IMR-90 (cell line): ENCODE measurements at regions not wholly inside any gene's neighbourhood (a gene's known extent, or its start where the extent isn't known, plus 50 kb on each side); places are given as distances from the start of the nearest gene placed in this dataset.

ENCODE experiments used
- ATAC-seq: fragments of 200-7000 bp; cut with Tn5 transposase; 2 replicates; pipeline ENCODE4 v1.9.1; 2020; ENCODE audit warnings: low read depth, mild to moderate bottlenecking, moderate library complexity
- BruUV-seq: library from RNA; stranded (reverse); fragments of 400-500 nt; replicated peaks from 2 replicates; lab custom pipeline; 2021; lab: Mats Ljungman, UMichigan
- CTCF ChIA-PET: fragments of 300-600 bp; formaldehyde crosslinking; extraction: SDS; loops from one replicate; lab custom pipeline; 2021; ENCODE audit warnings: antibody characterized with exemption; lab: Yijun Ruan, JAX
- POLR2A ChIA-PET: fragments of 300-600 bp; sonication (Branson Sonifier 250); formaldehyde crosslinking; loops from one replicate; lab custom pipeline; 2022; ENCODE audit warnings: antibody characterized with exemption; ENCODE audit not compliant: unreplicated experiment; lab: Charles Lee
- DNase-seq: peaks from one replicate; pipeline ENCODE4 v3.0.0; 2013
- H2AFZ ChIP-seq: replicated peaks from 2 replicates; pipeline ENCODE3; 2013; ENCODE audit warnings: low read length, mild to moderate bottlenecking; ENCODE audit not compliant: poor library complexity
- H2AK5ac ChIP-seq: 2 replicates; pipeline ENCODE4 v1.6.1; 2013; ENCODE audit warnings: low read depth, low read length, inconsistent platforms
- H2AK9ac ChIP-seq: replicated peaks from 2 replicates; pipeline ENCODE3; 2013; ENCODE audit warnings: mild to moderate bottlenecking, low read depth, low read length, moderate library complexity; ENCODE audit not compliant: poor library complexity
- H2BK120ac ChIP-seq: 2 replicates; pipeline ENCODE4 v1.6.1; 2013; ENCODE audit warnings: low read depth, low read length, inconsistent platforms
- H2BK15ac ChIP-seq: 3 replicates; pipeline ENCODE4 v1.6.1; 2013; ENCODE audit warnings: low read depth, low read length, inconsistent platforms
- H2BK20ac ChIP-seq: 2 replicates; pipeline ENCODE4 v1.6.1; 2013; ENCODE audit warnings: low read depth, mild to moderate bottlenecking, inconsistent platforms, low read length, moderate library complexity
- H2BK5ac ChIP-seq: 2 replicates; pipeline ENCODE4 v1.6.1; 2013; ENCODE audit warnings: mild to moderate bottlenecking, low read depth, low read length, inconsistent platforms; ENCODE audit not compliant: poor library complexity, severe bottlenecking
- H3K14ac ChIP-seq: replicated peaks from 2 replicates; pipeline ENCODE4 v1.6.1; 2013; ENCODE audit warnings: low read depth, low read length, inconsistent platforms
- H3K18ac ChIP-seq: 2 replicates; pipeline ENCODE4 v1.6.1; 2013; ENCODE audit warnings: low read depth, low read length, control low read depth
- H3K23ac ChIP-seq: 2 replicates; pipeline ENCODE4 v1.6.1; 2013; ENCODE audit warnings: low read depth, low read length, inconsistent platforms
- H3K27ac ChIP-seq: 2 replicates; pipeline ENCODE4 v1.5.1; 2013; ENCODE audit warnings: mild to moderate bottlenecking, control low read depth, low read length; ENCODE audit not compliant: insufficient read depth
- H3K27me3 ChIP-seq: 2 replicates; pipeline ENCODE4 v1.6.1; 2013; ENCODE audit warnings: low read length; ENCODE audit not compliant: control insufficient read depth, insufficient read depth
- H3K36me3 ChIP-seq: 2 replicates; pipeline ENCODE4 v1.6.1; 2013; ENCODE audit warnings: low read length, mixed read lengths; ENCODE audit not compliant: control insufficient read depth, insufficient read depth
- H3K4ac ChIP-seq: 2 replicates; pipeline ENCODE4 v1.6.1; 2013; ENCODE audit warnings: low read depth, low read length, inconsistent platforms
- H3K4me1 ChIP-seq: 2 replicates; pipeline ENCODE4 v1.6.1; 2013; ENCODE audit warnings: low read length, mixed read lengths; ENCODE audit not compliant: control insufficient read depth, insufficient read depth
- H3K4me2 ChIP-seq: 2 replicates; pipeline ENCODE4 v1.6.1; 2013; ENCODE audit warnings: low read depth, mild to moderate bottlenecking, control low read depth, low read length, moderate library complexity
- H3K4me3 ChIP-seq: 2 replicates; pipeline ENCODE4 v1.5.1; 2013; ENCODE audit warnings: low read depth, mild to moderate bottlenecking, control low read depth, low read length, moderate library complexity; ENCODE audit not compliant: insufficient read depth
- H3K56ac ChIP-seq: 2 replicates; pipeline ENCODE4 v1.6.1; 2013; ENCODE audit warnings: low read length, inconsistent platforms; ENCODE audit not compliant: insufficient read depth; ENCODE audit errors: extremely low read depth
- H3K79me1 ChIP-seq, 2 experiments: 2 replicates each; pipeline ENCODE4 v1.6.1; 2013; ENCODE audit warnings: low read length in 2 of 2, inconsistent platforms in 1 of 2, low read depth in 1 of 2
- H3K9ac ChIP-seq: 2 replicates; pipeline ENCODE4 v1.6.1; 2013; ENCODE audit warnings: low read depth, low read length, control low read depth
- H3K9me1 ChIP-seq: 2 replicates; pipeline ENCODE4 v1.6.1; 2013; ENCODE audit warnings: low read length, inconsistent platforms; ENCODE audit not compliant: insufficient read depth
- H3K9me3 ChIP-seq: 2 replicates; pipeline ENCODE4 v1.6.1; 2013; ENCODE audit warnings: low read length; ENCODE audit not compliant: control insufficient read depth, insufficient read depth
- H4K20me1 ChIP-seq: 2 replicates; pipeline ENCODE4 v1.6.1; 2013; ENCODE audit warnings: low read length, inconsistent platforms; ENCODE audit not compliant: insufficient read depth
- H4K5ac ChIP-seq: 2 replicates; pipeline ENCODE4 v1.6.1; 2013; ENCODE audit warnings: mild to moderate bottlenecking, low read depth, low read length, control low read depth
- H4K8ac ChIP-seq, 2 experiments: 2 replicates each; pipeline ENCODE4 v1.6.1; 2013; ENCODE audit warnings: low read depth in 2 of 2, low read length in 2 of 2, control low read depth in 1 of 2, inconsistent platforms in 1 of 2
- H4K91ac ChIP-seq: 2 replicates; pipeline ENCODE4 v1.6.1; 2013; ENCODE audit warnings: low read depth, low read length, inconsistent platforms; ENCODE audit not compliant: insufficient read depth
- CEBPB ChIP-seq: IDR thresholded peaks from 2 replicates; pipeline ENCODE4 v1.6.1; 2012; ENCODE audit warnings: low read depth, low read length, improper control_type of control experiment
- ELK1 ChIP-seq: fragments of 150-350 bp; IDR thresholded peaks from 2 replicates; pipeline ENCODE4 v1.6.1; 2016; ENCODE audit warnings: low read depth, mild to moderate bottlenecking, low read length, moderate library complexity, borderline replicate concordance
- WGBS, 2 experiments: methylation state at CpG; one replicate each; pipeline versions ENCODE4 v1.1.5 to v1.1.7; 2013; ENCODE audit warnings: missing lambda C conversion rate in 2 of 2; ENCODE audit not compliant: insufficient read length in 1 of 2; ENCODE audit errors: extremely low coverage in 2 of 2; 5-methylcytosine and 5-hydroxymethylcytosine counted together
- dilution Hi-C: fragments of 300-500 bp; cut with HindIII; formaldehyde crosslinking; loops from one replicate; pipeline ENCODE4 v1.14.3; 2018; ENCODE audit warnings: low sequenced_read_pairs; ENCODE audit not compliant: unreplicated experiment
- in situ Hi-C: fragments of 300-500 bp; cut with MboI; formaldehyde crosslinking; loops from 3 replicates; pipeline ENCODE4 v1.14.3; 2019; ENCODE audit warnings: low sequenced_read_pairs, inconsistent platforms, mixed read lengths
- intact Hi-C: fragments of 100-400 bp; cut with micrococcal nuclease; formaldehyde crosslinking; loops from 2 replicates; pipeline ENCODE4 v1.10.0; 2022

- Histone ChIP-seq H3K4me1 (peaks cover 2% of the 10 kb centered on the region; the same call in 1 of the 2 replicates), H3K27ac (no peak overlapping the region), H3K4me3 (no peak overlapping the region), H3K36me3 (no peaks in the 10 kb centered on the region), H3K18ac (no peak overlapping the region), H2AK9ac (no peak overlapping the region), H4K20me1 (no peaks in the 10 kb centered on the region), H2BK20ac (no peak overlapping the region), H2BK120ac (no peak overlapping the region), H3K9me3 (no peaks in the 10 kb centered on the region), H4K91ac (no peak overlapping the region), H3K14ac (no peak overlapping the region), H2BK5ac (no peak overlapping the region), H2AFZ (no peak overlapping the region), H3K27me3 (no peaks in the 10 kb centered on the region), H4K5ac (no peak overlapping the region), H3K79me1 (no peaks in the 10 kb centered on the region), H3K9me1 (no peaks in the 10 kb centered on the region), H2BK15ac (no peak overlapping the region), H3K4me2 (no peak overlapping the region), H3K4ac (no peak overlapping the region), H3K56ac (no peak overlapping the region), H3K23ac (no peak overlapping the region), H3K9ac (no peak overlapping the region), H4K8ac (no peak overlapping the region), H2AK5ac (no peak overlapping the region)
- ChIA-PET POLR2A (no interaction called here), CTCF (no interaction called here)
- TF ChIP-seq ELK1 (no peak), CEBPB (peak; percentile 61)
- dilution Hi-C loops, result no loop called here
- peak; percentile 57 for DNase-seq
- in situ Hi-C loops, result no loop called here
- intact Hi-C loops, result no loop called here
- no CpG with 5 or more reads among the region's 1 CpG for WGBS, 2 experiments
- ATAC-seq, result no peak
- no TSS peak for BruUV-seq
Observed at GRCh38 chr18:73785300-73785699, 362.3 kb downstream of the FBXO15 start.
